Neural cell (in vitro differentiated cells): ENCODE measurements at regions not wholly inside any gene's neighbourhood (a gene's known extent, or its start where the extent isn't known, plus 50 kb on each side); places are given as distances from the start of the nearest gene placed in this dataset.

Source experiments
- H2AFZ ChIP-seq: fragments of 200-600, 300-800 bp; sonication (generic), shearing (Covaris generic); 2 replicates; pipeline ENCODE4 v1.6.0; 2014; ENCODE audit warnings: low read depth, mild to moderate bottlenecking, antibody characterized with exemption, low read length, moderate library complexity
- H3F3A ChIP-seq: fragments of 200-600 bp; shearing (Covaris generic); 2 replicates; pipeline ENCODE4 v1.6.1; 2016; ENCODE audit warnings: mild to moderate bottlenecking, moderate library complexity, mixed read lengths, antibody characterized with exemption, low read length; ENCODE audit not compliant: insufficient read depth, poor library complexity, severe bottlenecking
- H3K27ac ChIP-seq: fragments of 200-600, 300-800 bp; sonication (generic), shearing (Covaris generic); 2 replicates; pipeline ENCODE4 v1.5.1; 2014; ENCODE audit warnings: mild to moderate bottlenecking, low read length, moderate library complexity
- H3K27me3 ChIP-seq: fragments of 300-800, 200-600 bp; sonication (generic), shearing (Covaris generic); 2 replicates; pipeline ENCODE4 v1.6.0; 2014; ENCODE audit warnings: mild to moderate bottlenecking, low read depth, low read length, moderate library complexity; ENCODE audit not compliant: insufficient read depth
- H3K36me3 ChIP-seq: fragments of 300-800, 200-600 bp; sonication (generic), shearing (Covaris generic); 2 replicates; pipeline ENCODE4 v1.5.1; 2014; ENCODE audit warnings: mild to moderate bottlenecking, antibody characterized with exemption, low read length, moderate library complexity; ENCODE audit not compliant: insufficient read depth
- H3K4me2 ChIP-seq: fragments of 300-800, 200-600 bp; sonication (generic), shearing (Covaris generic); 2 replicates; pipeline ENCODE4 v1.6.0; 2014; ENCODE audit warnings: mild to moderate bottlenecking, low read length
- H3K4me3 ChIP-seq: fragments of 300-800, 200-600 bp; sonication (generic), shearing (Covaris generic); 2 replicates; pipeline ENCODE4 v1.5.1; 2014; ENCODE audit warnings: mild to moderate bottlenecking, low read length, moderate library complexity
- H3K79me2 ChIP-seq: fragments of 200-600 bp; shearing (Covaris generic); replicated peaks from 2 replicates; pipeline ENCODE4 v1.6.0; 2014; ENCODE audit warnings: mild to moderate bottlenecking, low read length, moderate library complexity; ENCODE audit not compliant: insufficient read depth
- H3K9ac ChIP-seq: fragments of 300-800, 200-600 bp; sonication (generic), shearing (Covaris generic); 2 replicates; pipeline ENCODE4 v1.6.1; 2016; ENCODE audit warnings: mild to moderate bottlenecking, low read length, mixed read lengths
- H3K9me2 ChIP-seq: fragments of 200-600 bp; shearing (Covaris generic); 2 replicates; pipeline ENCODE4 v1.6.1; 2016; ENCODE audit warnings: mild to moderate bottlenecking, low read length, mixed read lengths; ENCODE audit not compliant: insufficient read depth
- H3K9me3 ChIP-seq: fragments of 200-600, 300-800 bp; sonication (generic), shearing (Covaris generic); 2 replicates; pipeline ENCODE4 v1.6.1; 2016; ENCODE audit warnings: mild to moderate bottlenecking, mixed run types, low read length, moderate library complexity, mixed read lengths
- H4K20me1 ChIP-seq: fragments of 200-600 bp; shearing (Covaris generic); 2 replicates; pipeline ENCODE4 v1.6.1; 2016; ENCODE audit warnings: mild to moderate bottlenecking, mixed run types; ENCODE audit not compliant: insufficient read depth
- EP300 ChIP-seq: fragments of 450-650 bp; conservative IDR thresholded peaks from 2 replicates; pipeline ENCODE4 v1.6.1; 2014; ENCODE audit warnings: antibody characterized with exemption, mild to moderate bottlenecking, moderate library complexity; ENCODE audit not compliant: poor library complexity, severe bottlenecking
- EZH2 ChIP-seq: fragments of 200-600, 300-800 bp; shearing (Covaris generic), sonication (generic); IDR thresholded peaks from 2 replicates; pipeline ENCODE4 v1.6.1; 2014; ENCODE audit warnings: antibody characterized with exemption, low read length, borderline replicate concordance, mild to moderate bottlenecking; ENCODE audit not compliant: insufficient read depth, poor library complexity, severe bottlenecking
- MXI1 ChIP-seq: fragments of 450-650 bp; conservative IDR thresholded peaks from 2 replicates; pipeline ENCODE4 v1.6.1; 2014; ENCODE audit warnings: antibody characterized with exemption, mild to moderate bottlenecking; ENCODE audit not compliant: poor library complexity, severe bottlenecking
- POLR2AphosphoS5 ChIP-seq: IDR thresholded peaks from 2 replicates; pipeline ENCODE4 v1.6.1; 2012
- RAD21 ChIP-seq: fragments of 450-650 bp; conservative IDR thresholded peaks from 2 replicates; pipeline ENCODE4 v1.6.1; 2014; ENCODE audit warnings: antibody characterized with exemption, mild to moderate bottlenecking, moderate library complexity
- SMC3 ChIP-seq: fragments of 450-650 bp; conservative IDR thresholded peaks from 2 replicates; pipeline ENCODE4 v1.6.1; 2014; ENCODE audit warnings: antibody characterized with exemption, mild to moderate bottlenecking, moderate library complexity; ENCODE audit not compliant: poor library complexity
- TAF1 ChIP-seq: IDR thresholded peaks from 2 replicates; pipeline ENCODE4 v1.6.1; 2012; ENCODE audit warnings: low read depth
- TF ChIP-seq, protein P1 (sequence below): IDR thresholded peaks from 2 replicates; pipeline ENCODE4 v1.6.1; 2012; ENCODE audit warnings: borderline replicate concordance
- TF ChIP-seq, protein P2 (sequence below): fragments of 450-650 bp; IDR thresholded peaks from 2 replicates; pipeline ENCODE4 v1.5.1; 2014; ENCODE audit warnings: antibody characterized with exemption, mild to moderate bottlenecking, moderate library complexity; ENCODE audit not compliant: poor library complexity, severe bottlenecking

DNA sequence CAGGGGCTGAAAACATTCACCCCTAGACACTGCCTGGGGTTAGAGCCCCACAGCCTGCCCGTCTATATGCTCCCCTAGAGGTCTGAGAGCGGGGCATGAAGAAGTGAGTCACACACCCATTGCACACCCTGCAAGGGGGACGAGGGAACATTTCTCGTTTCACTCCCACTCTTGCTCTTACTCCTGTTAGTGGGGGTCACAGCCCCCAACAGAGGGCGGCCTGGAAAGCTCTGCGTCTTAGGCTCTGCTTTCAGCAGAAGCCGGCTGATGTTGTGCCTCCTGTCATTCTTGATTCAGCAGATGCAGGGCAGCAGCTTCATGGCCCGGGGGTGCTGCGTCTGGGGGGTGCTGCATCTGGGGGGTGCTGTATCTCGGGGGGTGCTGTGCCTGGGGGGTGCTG is 141.3 kb downstream of the ASB1 start (continued):
- TF ChIP-seq, protein P1, sequence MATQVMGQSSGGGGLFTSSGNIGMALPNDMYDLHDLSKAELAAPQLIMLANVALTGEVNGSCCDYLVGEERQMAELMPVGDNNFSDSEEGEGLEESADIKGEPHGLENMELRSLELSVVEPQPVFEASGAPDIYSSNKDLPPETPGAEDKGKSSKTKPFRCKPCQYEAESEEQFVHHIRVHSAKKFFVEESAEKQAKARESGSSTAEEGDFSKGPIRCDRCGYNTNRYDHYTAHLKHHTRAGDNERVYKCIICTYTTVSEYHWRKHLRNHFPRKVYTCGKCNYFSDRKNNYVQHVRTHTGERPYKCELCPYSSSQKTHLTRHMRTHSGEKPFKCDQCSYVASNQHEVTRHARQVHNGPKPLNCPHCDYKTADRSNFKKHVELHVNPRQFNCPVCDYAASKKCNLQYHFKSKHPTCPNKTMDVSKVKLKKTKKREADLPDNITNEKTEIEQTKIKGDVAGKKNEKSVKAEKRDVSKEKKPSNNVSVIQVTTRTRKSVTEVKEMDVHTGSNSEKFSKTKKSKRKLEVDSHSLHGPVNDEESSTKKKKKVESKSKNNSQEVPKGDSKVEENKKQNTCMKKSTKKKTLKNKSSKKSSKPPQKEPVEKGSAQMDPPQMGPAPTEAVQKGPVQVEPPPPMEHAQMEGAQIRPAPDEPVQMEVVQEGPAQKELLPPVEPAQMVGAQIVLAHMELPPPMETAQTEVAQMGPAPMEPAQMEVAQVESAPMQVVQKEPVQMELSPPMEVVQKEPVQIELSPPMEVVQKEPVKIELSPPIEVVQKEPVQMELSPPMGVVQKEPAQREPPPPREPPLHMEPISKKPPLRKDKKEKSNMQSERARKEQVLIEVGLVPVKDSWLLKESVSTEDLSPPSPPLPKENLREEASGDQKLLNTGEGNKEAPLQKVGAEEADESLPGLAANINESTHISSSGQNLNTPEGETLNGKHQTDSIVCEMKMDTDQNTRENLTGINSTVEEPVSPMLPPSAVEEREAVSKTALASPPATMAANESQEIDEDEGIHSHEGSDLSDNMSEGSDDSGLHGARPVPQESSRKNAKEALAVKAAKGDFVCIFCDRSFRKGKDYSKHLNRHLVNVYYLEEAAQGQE = no peak
- TF ChIP-seq POLR2AphosphoS5 = no peak

DNA sequence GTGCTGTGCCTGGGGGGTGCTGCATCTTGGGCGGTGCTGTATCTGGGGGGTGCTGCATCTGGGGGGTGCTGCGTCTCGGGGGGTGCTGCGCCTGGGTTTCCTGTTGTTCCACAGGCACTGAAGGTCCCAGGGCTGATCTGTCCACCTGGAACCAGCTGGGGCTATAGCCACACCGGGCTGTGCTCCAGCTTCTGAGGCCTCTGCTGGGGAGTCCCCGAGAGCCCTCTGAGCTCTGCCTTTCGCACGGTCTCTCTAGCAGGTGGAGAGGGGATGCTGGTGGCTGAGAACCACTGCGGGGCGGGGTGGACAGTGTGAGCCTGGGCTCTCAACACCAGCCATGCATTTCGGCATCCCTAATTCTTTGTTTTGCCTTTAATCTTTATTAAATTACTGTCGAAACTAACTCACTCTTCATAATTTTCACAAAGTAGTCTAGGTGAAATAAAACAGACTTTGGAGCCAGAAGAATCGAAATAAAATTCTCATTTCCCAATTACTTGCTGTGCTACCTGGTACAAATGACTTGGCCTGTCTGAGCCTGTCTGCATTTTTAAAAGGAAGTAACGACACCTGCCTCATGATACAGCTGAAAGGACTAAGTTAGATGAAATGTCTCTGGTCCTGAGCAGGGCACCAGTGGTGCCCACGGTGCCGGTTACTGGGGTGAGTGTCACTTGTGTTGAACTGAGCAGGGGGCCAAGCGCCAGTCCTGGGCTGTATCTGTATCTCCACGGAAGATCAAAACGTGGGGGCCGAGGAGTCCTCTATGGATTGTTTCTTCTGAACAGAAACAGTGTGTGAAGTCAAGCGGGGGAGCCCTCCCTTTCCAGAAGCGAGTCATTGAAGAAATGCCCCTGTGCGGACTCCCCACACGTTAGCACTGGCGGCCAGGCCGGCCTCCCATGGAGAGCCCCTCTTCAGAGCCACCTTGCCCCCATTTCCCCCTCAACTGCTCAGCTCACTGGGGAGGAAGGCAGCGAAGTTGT is 142.0 kb downstream of the ASB1 start:
- no peaks in the 10 kb centered on the region for H3K36me3 ChIP-seq
- H4K20me1 ChIP-seq = no peaks in the 10 kb centered on the region
- no peaks in the 10 kb centered on the region for H3K9me2 ChIP-seq
- no peak overlapping the region for H2AFZ ChIP-seq
- H3K4me2 ChIP-seq = no peak overlapping the region
- H3K79me2 ChIP-seq = no peaks in the 10 kb centered on the region
- no peak overlapping the region for H3K4me3 ChIP-seq
- H3K9me3 ChIP-seq = no peaks in the 10 kb centered on the region
- H3K9ac ChIP-seq = no peak overlapping the region
- TF ChIP-seq RAD21 (no peak), MXI1 (no peak), POLR2AphosphoS5 (no peak), TAF1 (no peak), EP300 (no peak), SMC3 (no peak), EZH2 (no peak)
- TF ChIP-seq, protein P2, sequence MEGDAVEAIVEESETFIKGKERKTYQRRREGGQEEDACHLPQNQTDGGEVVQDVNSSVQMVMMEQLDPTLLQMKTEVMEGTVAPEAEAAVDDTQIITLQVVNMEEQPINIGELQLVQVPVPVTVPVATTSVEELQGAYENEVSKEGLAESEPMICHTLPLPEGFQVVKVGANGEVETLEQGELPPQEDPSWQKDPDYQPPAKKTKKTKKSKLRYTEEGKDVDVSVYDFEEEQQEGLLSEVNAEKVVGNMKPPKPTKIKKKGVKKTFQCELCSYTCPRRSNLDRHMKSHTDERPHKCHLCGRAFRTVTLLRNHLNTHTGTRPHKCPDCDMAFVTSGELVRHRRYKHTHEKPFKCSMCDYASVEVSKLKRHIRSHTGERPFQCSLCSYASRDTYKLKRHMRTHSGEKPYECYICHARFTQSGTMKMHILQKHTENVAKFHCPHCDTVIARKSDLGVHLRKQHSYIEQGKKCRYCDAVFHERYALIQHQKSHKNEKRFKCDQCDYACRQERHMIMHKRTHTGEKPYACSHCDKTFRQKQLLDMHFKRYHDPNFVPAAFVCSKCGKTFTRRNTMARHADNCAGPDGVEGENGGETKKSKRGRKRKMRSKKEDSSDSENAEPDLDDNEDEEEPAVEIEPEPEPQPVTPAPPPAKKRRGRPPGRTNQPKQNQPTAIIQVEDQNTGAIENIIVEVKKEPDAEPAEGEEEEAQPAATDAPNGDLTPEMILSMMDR = no peak
- TF ChIP-seq, protein P1 = no peak
- no peaks in the 10 kb centered on the region for H3K27me3 ChIP-seq
- H3K27ac ChIP-seq = no peak overlapping the region
- no peaks in the 10 kb centered on the region for H3F3A ChIP-seq
